Ovary (tissue), 7 donors: ENCODE measurements at regions not wholly inside any gene's neighbourhood (a gene's known extent, or its start where the extent isn't known, plus 50 kb on each side); places are given as distances from the start of the nearest gene placed in this dataset.

Experiments used
- DNase-seq, 5 donors: peaks; one replicate each; pipeline ENCODE4 v3.0.0-alpha.2; 2019 to 2020
- H3K27ac ChIP-seq, 2 donors: fragments of 200-600 bp; one replicate each; pipeline versions ENCODE4 v1.5.1 to v1.8.0; 2019 to 2022
- H3K27me3 ChIP-seq: fragments of 200-600 bp; one replicate; pipeline ENCODE4 v1.8.0; 2022
- H3K36me3 ChIP-seq: fragments of 200-600 bp; sonication (generic); one replicate; pipeline ENCODE4 v1.5.1; 2019
- H3K4me1 ChIP-seq: one replicate; pipeline ENCODE4 v1.8.1; 2013; ENCODE audit warnings: mild to moderate bottlenecking, moderate library complexity; ENCODE audit not compliant: insufficient read depth
- H3K4me3 ChIP-seq: fragments of 200-600 bp; sonication (generic); one replicate; pipeline ENCODE4 v1.5.1; 2017
- H3K9me3 ChIP-seq, 2 donors: fragments of 200-600 bp in 1 of 2; sonication (generic) in 1 of 2; one replicate each; pipeline versions ENCODE4 v1.5.1 to v1.8.1; 2013 to 2019; ENCODE audit warnings: mild to moderate bottlenecking in 1 of 2, moderate library complexity in 1 of 2
- EP300 ChIP-seq: sonication (generic); formaldehyde crosslinking; IDR thresholded peaks from one replicate; pipeline ENCODE4 v1.6.1; 2017; ENCODE audit warnings: antibody characterized with exemption
- POLR2A ChIP-seq: fragments of 450-650 bp; IDR thresholded peaks from one replicate; pipeline ENCODE4 v1.6.1; 2017; ENCODE audit warnings: antibody characterized with exemption, mild to moderate bottlenecking, moderate library complexity
- WGBS, 3 donors: extraction: QIAGEN DNeasy Blood & Tissue Kit in 1 of 3; methylation state at CpG; one replicate each; pipeline versions ENCODE4 v1.1.5 to v1.1.7; 2013 to 2017; 5-methylcytosine and 5-hydroxymethylcytosine counted together
- intact Hi-C, 4 donors: fragments of 100-400 bp; cut with DNase I; formaldehyde crosslinking; loops; one replicate each; pipeline versions ENCODE4 v1.11.0 to v1.15.1; 2022 to 2023
- TF ChIP-seq, protein P1 (sequence below), 3 donors: fragments of 450-650 bp in 2 of 3; fragments of 200-600 bp in 1 of 3; IDR thresholded peaks; one replicate each; pipeline versions ENCODE4 v1.5.1 to v1.8.0; 2016 to 2022; ENCODE audit warnings: antibody characterized with exemption in 3 of 3, mild to moderate bottlenecking in 1 of 3
- donor health status: DM: no; HTN: no; CAD: no; lungs with moderate emphysema.
- donor health status: DM: no; HTN: no; CAD: no.
- donor health status: Bipolar disorder and iron deficiency.
- donor health status: DM: no; HTN: no; CAD: no.
- donor health status: DM: yes; HTN: yes; CAD: no.

- Histone ChIP-seq H3K36me3 (no peaks in the 10 kb centered on the region), H3K9me3 (no peaks in the 10 kb centered on the region), H3K27ac (no peak overlapping the region), H3K4me3 (no peak overlapping the region), H3K27me3 (no peaks in the 10 kb centered on the region), H3K4me1 (no peaks in the 10 kb centered on the region)
- intact Hi-C loops: no loop called here
- WGBS, 3 donors: 79 to 86% (median 82%) methylated on average over 2 of the region's 2 CpGs
- TF ChIP-seq, protein P1, sequence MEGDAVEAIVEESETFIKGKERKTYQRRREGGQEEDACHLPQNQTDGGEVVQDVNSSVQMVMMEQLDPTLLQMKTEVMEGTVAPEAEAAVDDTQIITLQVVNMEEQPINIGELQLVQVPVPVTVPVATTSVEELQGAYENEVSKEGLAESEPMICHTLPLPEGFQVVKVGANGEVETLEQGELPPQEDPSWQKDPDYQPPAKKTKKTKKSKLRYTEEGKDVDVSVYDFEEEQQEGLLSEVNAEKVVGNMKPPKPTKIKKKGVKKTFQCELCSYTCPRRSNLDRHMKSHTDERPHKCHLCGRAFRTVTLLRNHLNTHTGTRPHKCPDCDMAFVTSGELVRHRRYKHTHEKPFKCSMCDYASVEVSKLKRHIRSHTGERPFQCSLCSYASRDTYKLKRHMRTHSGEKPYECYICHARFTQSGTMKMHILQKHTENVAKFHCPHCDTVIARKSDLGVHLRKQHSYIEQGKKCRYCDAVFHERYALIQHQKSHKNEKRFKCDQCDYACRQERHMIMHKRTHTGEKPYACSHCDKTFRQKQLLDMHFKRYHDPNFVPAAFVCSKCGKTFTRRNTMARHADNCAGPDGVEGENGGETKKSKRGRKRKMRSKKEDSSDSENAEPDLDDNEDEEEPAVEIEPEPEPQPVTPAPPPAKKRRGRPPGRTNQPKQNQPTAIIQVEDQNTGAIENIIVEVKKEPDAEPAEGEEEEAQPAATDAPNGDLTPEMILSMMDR (IDR thresholded peaks at IDR 0.05): no peak
- no peak for TF ChIP-seq EP300
- TF ChIP-seq POLR2A: no peak
- no peak for DNase-seq
Observed at GRCh38 chr5:93921001-93921400, 179.6 kb upstream of the POU5F2 start.

GRCh38 chr5:93916872-93917271 lies 175.5 kb upstream of the POU5F2 start:
- intact Hi-C loops: no loop called here
- Histone ChIP-seq H3K27me3 (no peaks in the 10 kb centered on the region), H3K27ac (no peak overlapping the region), H3K4me3 (no peak overlapping the region), H3K4me1 (no peaks in the 10 kb centered on the region), H3K36me3 (no peaks in the 10 kb centered on the region), H3K9me3 (no peaks in the 10 kb centered on the region)
- TF ChIP-seq EP300 (no peak), POLR2A (no peak)
- TF ChIP-seq, protein P1 (IDR thresholded peaks at IDR 0.05): no peak
- 98 to 100% (median 100%) methylated on average over 1 of the region's 1 CpG for WGBS, 3 donors
- DNase-seq: no peak

- no peak for TF ChIP-seq EP300
- TF ChIP-seq, protein P1 (IDR thresholded peaks at IDR 0.05): peak in 2 of 3 donors; percentile 31 to 43
- Histone ChIP-seq H3K4me1 (no peaks in the 10 kb centered on the region), H3K27ac (no peak overlapping the region), H3K36me3 (no peaks in the 10 kb centered on the region), H3K4me3 (no peak overlapping the region), H3K9me3 (no peaks in the 10 kb centered on the region), H3K27me3 (no peaks in the 10 kb centered on the region)
- intact Hi-C loops: no loop called here
- no peak for DNase-seq
Observed at GRCh38 chr5:93915142-93915553, 173.7 kb upstream of the POU5F2 start.

GRCh38 chr5:93911609-93912008 lies 170.2 kb upstream of the POU5F2 start:
- Histone ChIP-seq H3K9me3 (no peaks in the 10 kb centered on the region), H3K27me3 (no peaks in the 10 kb centered on the region), H3K27ac (no peak overlapping the region), H3K4me3 (no peak overlapping the region), H3K4me1 (no peaks in the 10 kb centered on the region), H3K36me3 (no peaks in the 10 kb centered on the region)
- no peak for DNase-seq
- TF ChIP-seq, protein P1 (IDR thresholded peaks at IDR 0.05): no peak
- TF ChIP-seq EP300 (no peak), POLR2A (no peak)
- 57 to 73% (median 69%) methylated on average over 2 of the region's 2 CpGs for WGBS, 3 donors
- intact Hi-C loops: no loop called here

DNA sequence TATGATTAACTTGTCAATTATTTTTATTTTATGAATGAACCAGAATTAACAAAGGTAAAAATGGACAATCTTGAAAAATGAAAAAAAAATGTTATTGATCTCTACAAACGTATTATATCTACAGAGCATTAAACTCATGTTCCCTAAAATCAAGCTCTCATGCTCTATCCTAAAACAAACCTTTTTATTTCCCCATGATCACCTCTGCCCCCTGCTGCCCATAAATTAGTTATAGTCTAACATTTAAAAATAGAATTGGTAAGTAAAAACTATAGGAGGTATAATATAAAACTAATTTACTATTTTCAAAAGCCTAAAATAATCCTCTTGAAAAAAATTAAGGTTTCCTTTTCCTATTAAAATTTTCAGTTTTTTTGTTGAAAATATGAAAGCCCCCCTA lies 168.0 kb upstream of the POU5F2 start:
- Histone ChIP-seq H3K9me3 (no peaks in the 10 kb centered on the region), H3K4me3 (no peak overlapping the region), H3K4me1 (no peaks in the 10 kb centered on the region), H3K27ac (no peak overlapping the region), H3K36me3 (no peaks in the 10 kb centered on the region), H3K27me3 (no peaks in the 10 kb centered on the region)
- intact Hi-C loops: no loop called here
- TF ChIP-seq POLR2A (no peak), EP300 (no peak)
- TF ChIP-seq, protein P1 (IDR thresholded peaks at IDR 0.05): no peak
- WGBS, 3 donors: 78 to 85% (median 78%) methylated on average over 1 of the region's 1 CpG
- no peak for DNase-seq
